CD4-positive, alpha-beta T cell (primary cell): ENCODE measurements at regions not wholly inside any gene's neighbourhood (a gene's known extent, or its start where the extent isn't known, plus 50 kb on each side); places are given as distances from the start of the nearest gene placed in this dataset.

Experiments used
- ATAC-seq: fragments of 200-7000 bp; cut with Tn5 transposase; one replicate; pipeline ENCODE4 v1.10.0; 2022; ENCODE audit warnings: mild to moderate bottlenecking; ENCODE audit not compliant: poor library complexity
- CTCF ChIA-PET: fragments of 350-600 bp; sonication (Branson Sonifier 250); formaldehyde crosslinking; loops from one replicate; lab custom pipeline; 2021; ENCODE audit warnings: antibody characterized with exemption, inconsistent platforms; lab: Charles Lee
- POLR2A ChIA-PET: fragments of 350-600 bp; sonication (Branson Sonifier 250); formaldehyde crosslinking; loops from one replicate; lab custom pipeline; 2021; ENCODE audit warnings: antibody characterized with exemption, inconsistent platforms; lab: Charles Lee
- DNase-seq, 14 experiments: peaks; one replicate each; pipeline ENCODE4 v3.0.0-alpha.2; 2013 to 2020; ENCODE audit warnings: mixed read lengths in 2 of 14
- H3K27ac ChIP-seq, 2 donors: one replicate each; pipeline versions ENCODE4 v1.5.1 to v1.7.0; 2013; ENCODE audit warnings: low read length in 2 of 2, low read depth in 1 of 2, mild to moderate bottlenecking in 1 of 2
- H3K27me3 ChIP-seq, 2 experiments: 1 replicate in 1 of 2; 2 replicates in 1 of 2; pipeline versions ENCODE4 v1.6.1 to v1.7.0; 2013; ENCODE audit warnings: low read length in 2 of 2, control low read depth in 1 of 2, mild to moderate bottlenecking in 1 of 2, moderate library complexity in 1 of 2; ENCODE audit not compliant: insufficient read depth in 2 of 2, control insufficient read depth in 1 of 2
- H3K36me3 ChIP-seq: one replicate; pipeline ENCODE4 v1.6.1; 2013; ENCODE audit warnings: low read length, control low read depth; ENCODE audit not compliant: insufficient read depth
- H3K4me1 ChIP-seq: one replicate; pipeline ENCODE4 v1.6.1; 2013; ENCODE audit warnings: low read length, control low read depth; ENCODE audit not compliant: insufficient read depth
- H3K4me3 ChIP-seq: one replicate; pipeline ENCODE4 v1.5.1; 2013; ENCODE audit warnings: mild to moderate bottlenecking, low read length, moderate library complexity
- H3K9me3 ChIP-seq, 2 experiments: 1 replicate in 1 of 2; 2 replicates in 1 of 2; pipeline versions ENCODE4 v1.6.1 to v1.7.0; 2013; ENCODE audit warnings: low read length in 2 of 2, mild to moderate bottlenecking in 2 of 2, control low read depth in 1 of 2, moderate library complexity in 1 of 2; ENCODE audit not compliant: control insufficient read depth in 1 of 2, insufficient read depth in 1 of 2
- H3K27ac Mint-ChIP-seq: one replicate; pipeline ENCODE4 v1.8.0; 2020; ENCODE audit warnings: mixed read lengths
- H3K27me3 Mint-ChIP-seq: one replicate; pipeline ENCODE4 v1.8.0; 2021; ENCODE audit warnings: mixed read lengths
- H3K36me3 Mint-ChIP-seq: one replicate; pipeline ENCODE4 v1.8.0; 2021; ENCODE audit warnings: low read depth, mixed read lengths
- H3K4me1 Mint-ChIP-seq: one replicate; pipeline ENCODE4 v1.8.0; 2021; ENCODE audit warnings: low read depth, mixed read lengths
- H3K4me3 Mint-ChIP-seq: one replicate; pipeline ENCODE4 v1.8.0; 2020; ENCODE audit warnings: mild to moderate bottlenecking, mixed read lengths
- H3K9me3 Mint-ChIP-seq: one replicate; pipeline ENCODE4 v1.8.0; 2020; ENCODE audit warnings: mixed read lengths
- intact Hi-C, 2 experiments: fragments of 100-400 bp; cut with DNase I in 1 of 2; cut with micrococcal nuclease in 1 of 2; formaldehyde crosslinking; loops; one replicate each; pipeline versions ENCODE4 v1.15.1 to v1.9.0; 2023 to 2025; cut with DNase I, micrococcal nuclease
- TF ChIP-seq, protein P1 (sequence below): fragments of 200-600 bp; IDR thresholded peaks from one replicate; pipeline ENCODE4 v1.8.0; 2022; ENCODE audit warnings: antibody characterized with exemption, mild to moderate bottlenecking

DNA sequence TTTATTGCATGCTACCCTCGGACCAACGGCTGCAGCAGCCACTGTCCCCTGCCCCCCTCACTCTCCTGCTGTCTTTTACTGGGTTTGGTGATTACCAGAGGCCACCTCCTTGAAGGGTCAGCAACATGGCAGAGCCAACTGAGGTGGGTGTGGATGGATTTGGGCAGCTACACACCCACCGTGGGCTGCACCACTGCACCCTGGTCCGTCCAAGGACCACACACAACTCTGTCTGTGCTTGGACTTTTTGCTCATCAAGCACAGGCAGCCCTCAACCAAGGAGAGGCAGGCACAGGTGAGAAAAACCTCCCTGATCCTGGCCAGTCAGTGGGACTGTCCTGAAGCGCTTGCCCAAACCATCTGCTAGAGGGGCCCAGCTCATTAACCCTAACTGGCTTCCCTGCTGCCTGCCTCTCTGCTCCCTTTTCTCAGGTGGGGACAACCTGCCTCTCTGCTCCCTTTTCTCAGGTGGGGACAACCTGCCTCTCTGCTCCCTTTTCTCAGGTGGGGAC is 239.5 kb upstream of the PITRM1 start:
- H3K27ac Mint-ChIP-seq, result no peak overlapping the region
- H3K27me3 ChIP-seq, result no peaks in the 10 kb centered on the region
- TF ChIP-seq, protein P1, sequence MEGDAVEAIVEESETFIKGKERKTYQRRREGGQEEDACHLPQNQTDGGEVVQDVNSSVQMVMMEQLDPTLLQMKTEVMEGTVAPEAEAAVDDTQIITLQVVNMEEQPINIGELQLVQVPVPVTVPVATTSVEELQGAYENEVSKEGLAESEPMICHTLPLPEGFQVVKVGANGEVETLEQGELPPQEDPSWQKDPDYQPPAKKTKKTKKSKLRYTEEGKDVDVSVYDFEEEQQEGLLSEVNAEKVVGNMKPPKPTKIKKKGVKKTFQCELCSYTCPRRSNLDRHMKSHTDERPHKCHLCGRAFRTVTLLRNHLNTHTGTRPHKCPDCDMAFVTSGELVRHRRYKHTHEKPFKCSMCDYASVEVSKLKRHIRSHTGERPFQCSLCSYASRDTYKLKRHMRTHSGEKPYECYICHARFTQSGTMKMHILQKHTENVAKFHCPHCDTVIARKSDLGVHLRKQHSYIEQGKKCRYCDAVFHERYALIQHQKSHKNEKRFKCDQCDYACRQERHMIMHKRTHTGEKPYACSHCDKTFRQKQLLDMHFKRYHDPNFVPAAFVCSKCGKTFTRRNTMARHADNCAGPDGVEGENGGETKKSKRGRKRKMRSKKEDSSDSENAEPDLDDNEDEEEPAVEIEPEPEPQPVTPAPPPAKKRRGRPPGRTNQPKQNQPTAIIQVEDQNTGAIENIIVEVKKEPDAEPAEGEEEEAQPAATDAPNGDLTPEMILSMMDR, result no peak
- H3K27me3 Mint-ChIP-seq, result no peaks in the 10 kb centered on the region
- POLR2A ChIA-PET, result no interaction called here
- peaks cover 4% of the 10 kb centered on the region for H3K4me1 ChIP-seq
- peaks cover 0 to 13% of the 10 kb centered on the region in 2 experiments for H3K9me3 ChIP-seq
- no peaks in the 10 kb centered on the region for H3K4me1 Mint-ChIP-seq
- ATAC-seq, result no peak
- H3K4me3 ChIP-seq, result no peak overlapping the region
- intact Hi-C loops, result no loop called here
- H3K27ac ChIP-seq, result no peak overlapping the region
- CTCF ChIA-PET, result no interaction called here
- H3K4me3 Mint-ChIP-seq, result no peak overlapping the region
- DNase-seq, result no peak
- no peaks in the 10 kb centered on the region for H3K36me3 Mint-ChIP-seq
- no peaks in the 10 kb centered on the region for H3K36me3 ChIP-seq
- no peaks in the 10 kb centered on the region for H3K9me3 Mint-ChIP-seq

GRCh38 chr10:3411044-3411443 is 238.5 kb upstream of the PITRM1 start:
- no peak overlapping the region for H3K4me3 Mint-ChIP-seq
- no peaks in the 10 kb centered on the region for H3K27me3 ChIP-seq
- ATAC-seq (no peak), DNase-seq (no peak)
- H3K4me1 Mint-ChIP-seq, result no peaks in the 10 kb centered on the region
- no peaks in the 10 kb centered on the region for H3K27me3 Mint-ChIP-seq
- H3K27ac Mint-ChIP-seq, result no peak overlapping the region
- TF ChIP-seq, protein P1, result no peak
- POLR2A ChIA-PET, result no interaction called here
- H3K27ac ChIP-seq, result no peak overlapping the region
- H3K36me3 Mint-ChIP-seq, result no peaks in the 10 kb centered on the region
- H3K9me3 Mint-ChIP-seq, result no peaks in the 10 kb centered on the region
- H3K9me3 ChIP-seq, result peaks cover 0 to 13% of the 10 kb centered on the region in 2 experiments
- CTCF ChIA-PET, result no interaction called here
- intact Hi-C loops, result no loop called here
- no peak overlapping the region for H3K4me3 ChIP-seq
- peaks cover 4% of the 10 kb centered on the region for H3K4me1 ChIP-seq
- H3K36me3 ChIP-seq, result no peaks in the 10 kb centered on the region

- CTCF ChIA-PET, result no interaction called here
- Mint-ChIP-seq H3K27me3 (no peaks in the 10 kb centered on the region), H3K4me1 (no peaks in the 10 kb centered on the region), H3K4me3 (no peak overlapping the region), H3K36me3 (no peaks in the 10 kb centered on the region), H3K9me3 (no peaks in the 10 kb centered on the region), H3K27ac (no peak overlapping the region)
- DNase-seq (no peak), ATAC-seq (no peak)
- no peaks in the 10 kb centered on the region for H3K36me3 ChIP-seq
- POLR2A ChIA-PET, result no interaction called here
- H3K27me3 ChIP-seq, result no peaks in the 10 kb centered on the region
- intact Hi-C loops, result no loop called here
- peaks cover 0 to 13% of the 10 kb centered on the region in 2 experiments for H3K9me3 ChIP-seq
- TF ChIP-seq, protein P1, result no peak
- no peak overlapping the region for H3K27ac ChIP-seq
- H3K4me3 ChIP-seq, result no peak overlapping the region
- peaks cover 4% of the 10 kb centered on the region for H3K4me1 ChIP-seq
These were observed 237.3 kb upstream of the PITRM1 start for GRCh38 chr10:3409928-3410327.
